Stimulated activated CD8-positive, alpha-beta memory T cell treated with anti-CD3 and anti-CD28 coated beads, Interleukin-12 subunit alpha, Interleukin-12 subunit beta, amount 100 ng/mL, for 1 hour (primary cell): ENCODE measurements at regions not wholly inside any gene's neighbourhood (a gene's known extent, or its start where the extent isn't known, plus 50 kb on each side); places are given as distances from the start of the nearest gene placed in this dataset.

ENCODE experiments used
- DNase-seq: peaks from one replicate; pipeline ENCODE4 v3.0.0-alpha.2; 2020; ENCODE audit warnings: low read depth

- no peak for DNase-seq
Observed at GRCh38 chr18:73852789-73853549, 294.7 kb downstream of the FBXO15 start.

- DNase-seq: no peak
Observed at GRCh38 chr18:73850782-73851181, 296.9 kb downstream of the FBXO15 start.

GRCh38 chr18:73848656-73849055 lies 299.0 kb downstream of the FBXO15 start:
- no peak for DNase-seq

GRCh38 chr18:73843455-73843854 lies 304.2 kb downstream of the FBXO15 start:
- no peak for DNase-seq

- DNase-seq: peak; percentile 12
Observed at GRCh38 chr18:73842795-73843394, 304.7 kb downstream of the FBXO15 start.

- no peak for DNase-seq
Observed at GRCh38 chr18:73841661-73842060, 306.0 kb downstream of the FBXO15 start.

GRCh38 chr18:73840319-73840945 lies 307.2 kb downstream of the FBXO15 start:
- no peak for DNase-seq

- DNase-seq: no peak
Observed at GRCh38 chr18:73839441-73839840, 308.2 kb downstream of the FBXO15 start.

GRCh38 chr18:73838107-73838506 lies 309.5 kb downstream of the FBXO15 start:
- DNase-seq: no peak

- no peak for DNase-seq
Observed at GRCh38 chr18:73835656-73836364, 311.8 kb downstream of the FBXO15 start.

GRCh38 chr18:73835039-73835438 lies 312.6 kb downstream of the FBXO15 start:
- no peak for DNase-seq

GRCh38 chr18:73831688-73832087 lies 315.9 kb downstream of the FBXO15 start:
- DNase-seq: no peak

- no peak for DNase-seq
Observed at GRCh38 chr18:73829146-73829545, 318.5 kb downstream of the FBXO15 start.

GRCh38 chr18:73827801-73828200 lies 319.8 kb downstream of the FBXO15 start:
- DNase-seq: no peak

- DNase-seq: no peak
Observed at GRCh38 chr18:73826098-73826497, 321.5 kb downstream of the FBXO15 start.

- no peak for DNase-seq
Observed at GRCh38 chr18:73824671-73825070, 323.0 kb downstream of the FBXO15 start.

GRCh38 chr18:73812423-73812822 lies 335.2 kb downstream of the FBXO15 start:
- DNase-seq: no peak

GRCh38 chr18:73807551-73808192 lies 340.0 kb downstream of the FBXO15 start:
- DNase-seq: no peak

GRCh38 chr18:73805991-73806390 lies 341.6 kb downstream of the FBXO15 start:
- DNase-seq: no peak

GRCh38 chr18:73797419-73797818 lies 350.2 kb downstream of the FBXO15 start:
- DNase-seq: no peak

GRCh38 chr18:73793386-73793785 lies 354.2 kb downstream of the FBXO15 start:
- no peak for DNase-seq

GRCh38 chr18:73791081-73791480 lies 356.6 kb downstream of the FBXO15 start:
- no peak for DNase-seq
